ENCODE measurements at regions not wholly inside any gene's neighbourhood (a gene's known extent, or its start where the extent isn't known, plus 50 kb on each side); places are given as distances from the start of the nearest gene placed in this dataset.

DNA sequence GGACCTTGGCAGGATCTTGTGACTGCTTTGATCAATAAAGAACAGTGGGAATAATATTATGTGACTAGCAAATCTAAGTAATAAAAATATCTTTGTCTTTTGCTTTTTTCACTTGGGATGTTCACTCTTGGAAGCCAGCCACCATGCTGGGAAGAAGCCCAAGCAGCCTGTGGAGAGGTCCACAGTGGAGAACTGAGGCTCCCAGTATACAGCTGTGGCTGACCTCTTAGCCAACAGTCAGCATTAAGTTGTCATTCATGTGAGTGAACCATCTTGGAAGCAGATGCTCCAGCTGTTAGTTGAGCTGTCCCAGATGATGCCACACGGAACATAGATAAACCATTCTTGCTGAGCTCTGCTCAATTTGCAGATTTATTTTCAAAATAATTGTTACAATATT is 160.0 kb downstream of the OSR1 start:
- H3K4me3 ChIP-seq (ENCODE audit: low read length): no peak overlapping the region
- TF ChIP-seq, protein P1, sequence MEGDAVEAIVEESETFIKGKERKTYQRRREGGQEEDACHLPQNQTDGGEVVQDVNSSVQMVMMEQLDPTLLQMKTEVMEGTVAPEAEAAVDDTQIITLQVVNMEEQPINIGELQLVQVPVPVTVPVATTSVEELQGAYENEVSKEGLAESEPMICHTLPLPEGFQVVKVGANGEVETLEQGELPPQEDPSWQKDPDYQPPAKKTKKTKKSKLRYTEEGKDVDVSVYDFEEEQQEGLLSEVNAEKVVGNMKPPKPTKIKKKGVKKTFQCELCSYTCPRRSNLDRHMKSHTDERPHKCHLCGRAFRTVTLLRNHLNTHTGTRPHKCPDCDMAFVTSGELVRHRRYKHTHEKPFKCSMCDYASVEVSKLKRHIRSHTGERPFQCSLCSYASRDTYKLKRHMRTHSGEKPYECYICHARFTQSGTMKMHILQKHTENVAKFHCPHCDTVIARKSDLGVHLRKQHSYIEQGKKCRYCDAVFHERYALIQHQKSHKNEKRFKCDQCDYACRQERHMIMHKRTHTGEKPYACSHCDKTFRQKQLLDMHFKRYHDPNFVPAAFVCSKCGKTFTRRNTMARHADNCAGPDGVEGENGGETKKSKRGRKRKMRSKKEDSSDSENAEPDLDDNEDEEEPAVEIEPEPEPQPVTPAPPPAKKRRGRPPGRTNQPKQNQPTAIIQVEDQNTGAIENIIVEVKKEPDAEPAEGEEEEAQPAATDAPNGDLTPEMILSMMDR (IDR thresholded peaks at IDR 0.05; ENCODE audit: insufficient read depth, low read depth, low read length, missing control alignments): no peak
- DNase-seq (ENCODE audit: low read depth): no peak

DNA sequence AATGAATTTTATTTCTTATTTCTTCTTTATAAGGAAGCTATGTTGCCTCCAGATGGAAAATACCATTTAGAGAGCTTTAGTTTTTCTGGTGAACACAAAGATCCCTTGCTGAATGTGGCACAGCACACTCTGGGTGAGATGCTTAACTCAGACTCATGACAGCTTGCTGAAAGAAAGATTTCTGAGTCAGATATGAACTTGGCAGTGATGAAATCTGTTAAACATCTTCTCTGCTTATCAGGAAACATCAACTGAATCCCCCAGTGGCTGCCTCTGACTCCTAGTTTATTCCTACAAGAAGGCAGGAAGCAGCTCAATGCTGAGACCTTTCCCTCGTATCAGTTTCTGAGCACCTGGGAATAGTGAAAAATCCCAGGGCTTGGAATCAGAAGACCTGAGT is 162.8 kb downstream of the OSR1 start:
- TF ChIP-seq, protein P1 (IDR thresholded peaks at IDR 0.05; ENCODE audit: insufficient read depth, low read depth, low read length, missing control alignments): no peak
- peak; percentile 44 for DNase-seq (ENCODE audit: low read depth)
- H3K4me3 ChIP-seq (ENCODE audit: low read length): no peak overlapping the region

DNA sequence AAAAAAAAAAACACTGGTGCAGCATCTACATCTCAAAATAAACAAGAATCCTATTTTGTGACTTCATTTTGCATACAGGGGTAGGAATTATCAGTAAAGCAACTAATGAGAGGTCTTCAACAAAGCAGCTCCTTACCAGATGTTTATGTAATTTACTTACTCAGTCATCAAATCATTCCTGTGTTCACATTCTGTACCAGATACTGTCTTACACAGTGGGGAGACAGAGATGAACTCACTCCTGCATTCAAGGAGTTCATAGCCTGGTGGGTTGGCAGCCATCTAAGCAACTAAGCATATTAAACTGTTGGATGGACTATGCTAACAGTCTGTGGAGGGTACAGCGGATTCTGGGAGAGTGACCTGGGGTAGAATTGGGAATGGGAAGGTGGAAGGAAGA is 169.0 kb downstream of the OSR1 start:
- no peak overlapping the region for H3K4me3 ChIP-seq (ENCODE audit: low read length)

DNA sequence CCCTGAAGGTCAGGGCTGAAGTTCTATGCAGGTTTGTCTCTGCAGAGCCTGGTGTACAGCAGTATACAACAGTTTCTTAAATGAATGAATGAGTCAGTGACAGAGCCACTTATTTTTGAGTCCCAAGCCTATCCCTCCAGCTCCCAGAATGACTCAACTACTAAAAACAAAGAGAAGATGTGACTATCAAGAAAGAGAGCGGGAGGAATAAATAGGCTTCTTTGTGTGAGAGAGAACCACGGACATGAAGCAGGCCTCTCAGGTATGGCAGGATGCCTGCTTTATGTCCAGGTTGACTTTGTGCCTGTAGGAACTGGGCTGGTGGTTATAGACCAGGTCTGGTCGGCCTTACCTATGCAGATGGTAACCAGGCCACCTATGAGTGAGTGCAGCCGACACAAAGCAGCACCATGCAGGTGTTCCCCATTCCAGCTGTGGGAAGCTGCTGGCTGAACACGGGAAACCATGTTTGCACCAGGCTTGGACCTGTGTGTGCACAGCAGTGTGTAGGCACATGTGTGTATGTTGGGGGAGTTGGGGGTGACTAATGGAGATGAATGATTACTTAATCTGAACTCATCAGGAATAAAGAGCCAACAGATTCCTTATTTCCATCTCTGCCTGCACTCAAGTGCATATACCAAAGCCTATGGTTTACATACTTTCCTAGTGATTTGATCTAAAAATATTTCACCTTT is 171.0 kb downstream of the OSR1 start:
- TF ChIP-seq, protein P1 (IDR thresholded peaks at IDR 0.05; ENCODE audit: insufficient read depth, low read depth, low read length, missing control alignments): no peak
- DNase-seq (ENCODE audit: low read depth): peak; percentile 76
- no peak overlapping the region for H3K4me3 ChIP-seq (ENCODE audit: low read length)

More for the DNA sequence above, 169.0 kb downstream of the OSR1 start:
- TF ChIP-seq, protein P1 (IDR thresholded peaks at IDR 0.05; ENCODE audit: insufficient read depth, low read depth, low read length, missing control alignments): no peak
- DNase-seq (ENCODE audit: low read depth): no peak

DNA sequence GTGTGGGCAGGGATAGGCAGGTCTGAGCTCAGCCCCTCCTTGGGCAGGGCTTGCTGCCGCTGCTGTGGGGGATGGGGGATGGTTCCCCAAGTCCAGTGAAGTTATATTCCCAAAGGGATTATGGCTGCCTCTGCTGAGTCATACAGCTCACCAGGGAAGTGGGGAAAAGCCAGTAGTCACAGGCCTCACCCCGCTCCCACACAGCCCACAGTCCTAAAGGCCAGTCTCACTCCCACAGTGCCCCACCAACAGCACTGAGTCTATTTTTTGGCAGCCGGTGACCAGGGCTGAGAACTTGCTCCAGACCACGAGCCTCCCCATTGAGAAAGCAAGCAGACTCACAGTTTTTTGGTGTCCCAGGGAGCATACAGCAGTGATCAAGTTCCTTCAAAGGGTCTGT is 173.3 kb downstream of the OSR1 start:
- peak; percentile 12 for DNase-seq (ENCODE audit: low read depth)
- TF ChIP-seq, protein P1 (IDR thresholded peaks at IDR 0.05; ENCODE audit: insufficient read depth, low read depth, low read length, missing control alignments): no peak

DNA sequence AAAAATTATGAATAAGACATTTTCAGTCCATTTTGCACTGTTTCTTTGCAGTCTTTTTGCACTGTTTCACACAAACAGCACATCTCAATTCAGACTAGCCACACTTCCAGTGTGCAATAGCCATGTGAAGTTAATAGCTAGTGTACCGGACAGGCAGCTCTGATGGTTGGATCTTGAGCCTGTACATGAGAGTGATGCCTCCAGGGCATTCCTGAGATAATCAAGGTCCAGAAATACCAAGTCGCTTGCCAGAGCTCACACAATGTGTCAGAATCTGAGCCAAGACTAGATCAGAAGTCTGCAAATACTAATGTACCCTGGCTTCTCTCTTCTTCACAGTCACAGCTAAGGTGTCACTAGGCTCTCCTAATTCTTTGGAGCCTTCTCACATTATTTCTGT is 180.2 kb downstream of the OSR1 start:
- DNase-seq (ENCODE audit: low read depth): peak; percentile 61
- TF ChIP-seq, protein P1 (IDR thresholded peaks at IDR 0.05; ENCODE audit: insufficient read depth, low read depth, low read length, missing control alignments): no peak
- H3K4me3 ChIP-seq (ENCODE audit: low read length): no peak overlapping the region

More for the DNA sequence above, 173.3 kb downstream of the OSR1 start:
- H3K4me3 ChIP-seq (ENCODE audit: low read length): no peak overlapping the region

DNA sequence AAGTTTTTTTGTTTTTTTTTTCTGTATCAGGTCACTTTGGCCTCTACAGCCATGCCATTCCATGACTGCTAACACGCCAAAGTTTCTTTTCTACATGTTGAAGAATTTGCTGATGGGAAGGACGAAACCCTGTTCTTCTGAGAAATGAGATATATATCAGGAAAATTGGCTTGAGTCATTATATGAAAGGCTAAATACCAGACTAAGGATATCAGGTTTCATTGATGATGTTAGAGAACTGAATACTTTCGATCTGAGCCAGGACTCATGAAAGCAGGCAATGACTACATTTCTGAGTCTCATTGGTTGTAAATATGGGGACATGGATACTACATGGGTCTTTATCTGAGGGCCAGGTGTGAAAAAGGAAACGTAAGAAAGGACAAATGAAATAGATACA is 181.4 kb downstream of the OSR1 start:
- no peak overlapping the region for H3K4me3 ChIP-seq (ENCODE audit: low read length)
- TF ChIP-seq, protein P1 (IDR thresholded peaks at IDR 0.05; ENCODE audit: insufficient read depth, low read depth, low read length, missing control alignments): no peak
- DNase-seq (ENCODE audit: low read depth): peak; percentile 28
